CD1c-positive myeloid dendritic cell (primary cell): ENCODE measurements at regions not wholly inside any gene's neighbourhood (a gene's known extent, or its start where the extent isn't known, plus 50 kb on each side); places are given as distances from the start of the nearest gene placed in this dataset.
"Not testable (repeated sequence)": the region's sequence is repeated elsewhere in the genome, so short reads cannot be mapped to it uniquely, and the experiment has no call there.

Experiments used
- DNase-seq: peaks from one replicate; pipeline ENCODE4 v3.0.0-alpha.2; 2016; ENCODE audit errors: extremely low spot score

- no peak for DNase-seq
Measured at GRCh38 chr1:188590641-188591040, 1761.9 kb downstream of the PLA2G4A start.

- DNase-seq, result no peak
Measured at GRCh38 chr1:188594542-188595235, 1765.9 kb downstream of the PLA2G4A start.

GRCh38 chr1:188599313-188599712, 1770.6 kb downstream of the PLA2G4A start:
- DNase-seq, result no peak

DNA sequence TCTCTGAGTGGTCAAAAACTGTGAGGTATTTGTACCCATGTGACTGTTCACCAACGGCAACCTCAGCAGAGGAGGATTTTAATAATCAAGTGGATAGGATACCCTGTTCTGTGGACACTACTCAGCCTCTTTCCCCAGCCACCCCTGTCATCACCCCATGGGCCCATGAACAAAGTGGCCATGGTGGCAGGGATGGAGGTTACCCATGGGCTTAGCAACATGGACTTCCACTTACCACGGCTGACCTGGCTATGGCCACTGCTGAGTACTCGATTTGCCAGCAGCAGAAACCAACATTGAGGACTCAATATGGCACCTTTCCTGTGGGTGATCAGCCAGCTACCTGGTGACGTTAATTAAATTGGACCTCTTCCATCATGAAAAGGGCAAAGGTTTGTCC, 1782.7 kb downstream of the PLA2G4A start:
- no peak for DNase-seq

- DNase-seq, result no peak
Measured at GRCh38 chr1:188615321-188615720, 1786.6 kb downstream of the PLA2G4A start.

- no peak for DNase-seq
Measured at GRCh38 chr1:188620236-188620635, 1791.5 kb downstream of the PLA2G4A start.

- DNase-seq, result no peak
Measured at GRCh38 chr1:188641566-188642211, 1812.9 kb downstream of the PLA2G4A start.

DNA sequence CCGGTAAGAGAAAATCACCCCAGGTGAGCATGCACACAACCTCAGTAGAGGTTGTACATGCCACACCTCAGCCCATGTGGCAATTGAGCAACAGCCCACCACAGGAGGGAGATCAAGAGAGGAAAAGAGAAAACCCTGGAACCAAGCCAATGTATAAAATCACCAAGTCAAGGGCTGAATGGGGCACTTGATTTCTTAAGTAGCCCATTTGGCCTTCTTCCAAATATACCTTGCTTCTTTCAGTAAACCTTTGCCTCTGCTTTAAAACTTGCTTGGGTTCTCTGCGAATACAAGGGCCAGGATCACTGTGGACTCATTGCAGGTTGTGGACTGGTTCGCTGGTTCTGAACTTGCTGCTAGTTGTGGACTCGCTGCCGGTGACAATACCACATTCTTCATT, 1814.0 kb downstream of the PLA2G4A start:
- no peak for DNase-seq

GRCh38 chr1:188652678-188653077, 1823.9 kb downstream of the PLA2G4A start:
- DNase-seq, result no peak

DNA sequence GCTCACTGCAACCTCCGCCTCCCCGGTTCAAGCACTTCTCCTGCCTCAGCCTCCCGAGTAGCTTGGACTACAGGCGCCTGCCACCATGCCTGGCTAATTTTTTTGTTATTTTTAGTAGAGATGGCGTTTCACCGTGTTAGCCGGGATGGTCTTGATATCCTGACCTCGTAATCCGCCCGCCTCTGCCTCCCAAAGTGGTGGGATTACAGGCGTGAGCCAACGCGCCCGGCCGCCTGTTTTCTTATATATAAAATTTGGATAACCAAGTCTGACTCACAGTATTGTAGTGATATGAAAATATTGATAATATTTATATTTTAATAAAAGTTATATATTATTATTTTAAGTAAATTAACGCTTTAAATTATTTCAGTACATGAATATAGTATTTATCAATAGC, 1821.7 kb downstream of the BRINP3 start:
- not testable (repeated sequence) for DNase-seq

DNA sequence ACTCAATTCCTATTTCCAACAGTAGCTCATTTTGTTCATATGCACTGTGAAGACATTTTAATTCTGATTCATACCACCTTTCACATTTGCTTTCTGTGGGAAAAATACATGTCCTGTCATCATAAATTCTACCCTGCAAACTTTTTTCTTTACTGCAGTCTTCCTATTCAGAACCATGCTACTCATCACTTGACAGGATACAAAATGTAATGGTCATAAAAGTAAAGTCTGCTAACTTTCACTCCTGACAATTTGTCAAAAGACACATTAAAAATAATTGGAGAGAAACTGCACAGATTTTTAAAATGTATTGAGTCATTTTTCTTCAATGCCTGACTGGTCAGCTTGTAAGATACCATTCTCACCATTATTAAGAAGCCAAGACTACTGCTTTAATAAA, 1817.1 kb downstream of the BRINP3 start:
- DNase-seq, result no peak

DNA sequence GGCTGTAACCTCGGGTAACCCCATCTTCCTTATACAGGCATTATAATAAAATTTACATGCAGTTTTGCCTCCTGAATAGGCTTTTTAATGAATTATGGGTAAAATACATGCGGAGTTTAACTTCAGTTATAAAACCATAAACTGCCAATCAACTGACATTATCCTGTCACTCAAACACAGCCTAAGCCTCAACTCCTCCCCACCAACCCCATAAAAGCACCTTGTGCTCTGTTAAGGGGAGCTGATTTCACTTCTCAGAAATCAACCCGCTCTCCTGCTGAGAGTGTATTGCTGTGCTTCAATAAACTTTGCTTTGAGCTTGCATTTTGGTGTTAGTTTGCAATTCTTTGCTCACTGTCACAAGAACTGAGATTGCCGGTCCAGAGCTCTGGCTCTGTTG, 1812.2 kb downstream of the BRINP3 start:
- no peak for DNase-seq

DNA sequence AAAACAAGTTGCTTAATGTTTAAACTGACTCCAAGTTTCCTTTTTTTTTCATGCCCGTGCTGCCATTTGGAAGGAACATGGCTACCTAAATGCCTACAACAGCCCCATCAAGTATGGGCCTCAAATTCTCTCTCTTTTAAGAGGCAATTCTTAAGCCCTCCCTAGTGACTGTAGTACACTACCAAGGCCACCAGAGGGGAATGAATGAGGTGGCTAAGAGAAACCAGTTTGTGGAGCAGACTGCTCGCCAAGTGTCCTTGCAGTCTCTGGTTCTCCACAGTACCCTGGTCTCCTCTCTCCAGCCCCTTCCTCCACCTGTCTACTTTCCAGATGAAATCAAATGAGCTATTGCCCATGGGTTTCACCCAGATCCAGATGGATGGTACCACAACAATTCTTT, 1809.6 kb downstream of the BRINP3 start:
- no peak for DNase-seq

DNA sequence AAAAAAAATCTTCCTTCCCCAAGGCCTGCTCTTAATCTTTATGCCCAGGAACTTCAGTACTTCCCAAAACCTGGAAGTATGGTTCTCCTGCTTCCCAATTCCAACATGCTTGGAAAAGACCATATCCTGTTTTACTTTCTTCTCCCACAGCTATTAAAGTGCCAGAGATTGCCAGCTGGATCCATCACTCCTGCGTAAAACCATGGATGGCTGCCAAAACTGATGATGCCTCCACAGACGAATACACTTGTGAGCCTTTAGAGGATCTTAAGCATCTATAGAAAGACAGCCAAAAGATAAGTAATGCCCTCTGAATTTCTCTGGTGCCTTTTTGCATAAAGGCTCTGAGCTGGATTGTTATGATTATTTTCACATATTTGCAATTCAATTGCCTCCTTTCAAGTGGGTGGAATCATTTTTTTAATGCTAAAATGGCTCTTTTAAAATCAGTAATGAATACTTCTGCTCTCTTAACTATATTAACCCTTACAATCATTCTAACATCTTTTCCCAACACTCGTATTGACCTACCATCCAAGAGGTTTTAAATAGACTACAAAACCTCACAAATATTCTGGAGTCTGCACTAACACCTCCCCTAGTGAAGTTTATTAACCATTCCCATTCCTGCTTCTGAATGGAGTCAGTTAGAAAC, 1807.8 kb downstream of the BRINP3 start:
- no peak for DNase-seq

GRCh38 chr1:188670837-188671236, 1806.8 kb downstream of the BRINP3 start:
- DNase-seq, result no peak

- DNase-seq, result no peak
Measured at GRCh38 chr1:188672153-188672552, 1805.5 kb downstream of the BRINP3 start.

GRCh38 chr1:188689542-188689941, 1788.1 kb downstream of the BRINP3 start:
- DNase-seq, result no peak

DNA sequence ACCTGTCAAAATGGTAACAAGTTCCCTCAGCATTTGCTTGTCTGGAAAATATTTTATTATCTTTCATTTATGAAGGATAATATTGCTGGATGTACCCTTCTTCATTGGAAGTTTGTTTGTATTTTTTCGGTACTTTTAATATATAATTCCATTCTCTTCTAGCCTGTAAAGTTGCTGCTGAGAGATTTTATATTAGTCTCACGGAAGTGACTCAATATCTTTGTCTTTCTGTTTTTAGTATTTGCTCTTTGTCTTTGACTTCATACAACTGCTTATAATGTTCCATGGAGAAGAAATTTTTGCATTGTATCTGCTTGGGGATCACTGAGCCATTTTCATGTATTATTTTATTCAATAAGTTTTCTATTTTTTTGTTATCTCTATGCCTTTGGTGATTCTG, 1777.5 kb downstream of the BRINP3 start:
- no peak for DNase-seq

DNA sequence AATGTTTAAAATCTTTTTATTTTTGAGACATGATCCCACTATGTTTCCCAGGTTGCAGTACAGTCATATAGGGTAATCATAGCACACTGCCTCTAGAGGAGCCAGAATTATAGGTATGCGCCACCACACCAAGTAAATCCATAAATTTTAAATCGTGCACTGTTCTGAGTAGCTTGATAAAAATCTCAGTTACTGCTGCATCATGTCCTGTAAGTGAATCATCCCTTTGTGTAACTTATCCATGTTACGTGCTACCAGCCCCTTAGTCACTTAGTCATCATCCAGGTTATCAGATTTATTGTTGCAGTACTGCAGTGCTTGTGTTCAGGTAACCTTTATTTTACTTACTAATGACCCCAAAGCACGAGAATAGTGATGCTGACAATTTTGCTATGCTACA, 1770.9 kb downstream of the BRINP3 start:
- no peak for DNase-seq

DNA sequence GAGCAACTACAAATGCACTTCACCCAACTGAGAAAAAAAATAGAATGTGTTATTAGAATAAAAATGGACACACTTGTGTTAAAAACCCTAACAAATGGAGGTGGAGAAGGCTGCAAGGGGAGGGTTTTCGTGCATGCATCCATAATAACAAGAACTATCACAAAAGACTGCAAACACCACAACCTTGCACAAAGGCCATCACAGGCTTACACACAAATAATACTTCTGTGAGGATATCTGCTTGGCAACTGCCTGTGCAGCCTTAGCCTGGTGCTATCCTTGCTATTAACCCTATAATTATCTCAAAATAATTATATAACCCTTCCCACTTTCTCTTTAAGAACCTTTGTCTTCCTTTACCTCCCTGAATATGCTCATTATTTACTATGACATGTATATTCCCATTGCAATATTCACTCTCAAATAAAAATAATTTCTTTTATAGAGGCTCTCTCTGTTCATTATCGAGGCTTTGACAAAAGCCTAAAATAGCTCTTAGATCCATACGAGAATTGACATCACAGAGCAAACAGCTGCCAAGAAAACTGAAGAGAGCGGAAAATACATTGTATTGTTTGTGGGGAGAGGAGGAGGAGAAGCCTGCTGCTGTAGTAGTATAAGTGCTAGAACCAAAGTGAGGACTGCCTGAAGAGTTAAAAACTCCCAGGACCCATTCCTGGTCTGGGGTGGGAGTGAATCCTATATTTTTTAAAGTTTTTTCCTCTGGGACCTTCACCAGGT, 1768.7 kb downstream of the BRINP3 start:
- no peak for DNase-seq

GRCh38 chr1:188715566-188715965, 1762.1 kb downstream of the BRINP3 start:
- DNase-seq, result no peak

DNA sequence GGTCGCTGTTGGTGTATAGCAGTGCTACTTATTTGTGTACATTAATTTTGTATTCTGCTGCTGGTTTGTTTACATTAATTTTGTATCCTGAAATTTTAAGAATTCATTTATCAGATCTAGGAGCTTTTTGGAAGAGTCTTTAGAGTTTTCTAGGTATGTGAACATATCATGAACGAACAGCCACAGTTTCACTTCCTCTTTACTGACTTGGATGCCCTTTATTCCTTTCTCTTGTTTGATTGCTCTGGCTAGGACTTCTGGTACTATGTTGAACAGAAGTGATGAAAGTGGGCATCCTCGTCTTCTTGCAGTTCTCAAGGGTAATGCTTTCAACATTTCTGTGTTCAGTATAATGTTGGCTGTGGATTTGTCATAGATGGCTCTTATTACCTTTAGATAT, 1757.9 kb downstream of the BRINP3 start:
- no peak for DNase-seq
